GM23338 (cell line): ENCODE measurements at regions not wholly inside any gene's neighbourhood (a gene's known extent, or its start where the extent isn't known, plus 50 kb on each side); places are given as distances from the start of the nearest gene placed in this dataset.
"Not testable (repeated sequence)": the region's sequence is repeated elsewhere in the genome, so short reads cannot be mapped to it uniquely, and the experiment has no call there.

Source experiments
- ATAC-seq: fragments of 200-7000 bp; cut with Tn5 transposase; 3 replicates; pipeline ENCODE4 v1.9.1; 2020
- DNase-seq: peaks from one replicate; pipeline ENCODE4 v3.0.0-alpha.2; 2015; ENCODE audit warnings: low spot score
- H2AFZ ChIP-seq: fragments of 200-600 bp; sonication (generic); 2 replicates; pipeline ENCODE4 v1.8.0; 2016; ENCODE audit warnings: antibody characterized with exemption, mild to moderate bottlenecking, moderate library complexity
- H3F3A ChIP-seq: fragments of 200-600 bp; sonication (generic); replicated peaks from 2 replicates; pipeline ENCODE4 v1.8.0; 2017; ENCODE audit warnings: antibody characterized with exemption, mixed run types, low read depth
- H3K27ac ChIP-seq: fragments of 200-600 bp; sonication (generic); 2 replicates; pipeline ENCODE4 v1.6.1; 2016; ENCODE audit warnings: low read depth
- H3K27me3 ChIP-seq: fragments of 200-600 bp; sonication (generic); 2 replicates; pipeline ENCODE4 v1.8.0; 2016; ENCODE audit warnings: mild to moderate bottlenecking, mixed run types, moderate library complexity; ENCODE audit not compliant: insufficient read depth
- H3K36me3 ChIP-seq: fragments of 200-600 bp; sonication (generic); 2 replicates; pipeline ENCODE4 v1.8.0; 2016; ENCODE audit warnings: mild to moderate bottlenecking; ENCODE audit not compliant: insufficient read depth
- H3K4me1 ChIP-seq: fragments of 200-600 bp; sonication (generic); 2 replicates; pipeline ENCODE4 v1.8.0; 2016; ENCODE audit warnings: mild to moderate bottlenecking, moderate library complexity; ENCODE audit not compliant: insufficient read depth
- H3K4me2 ChIP-seq: fragments of 200-600 bp; sonication (generic); 2 replicates; pipeline ENCODE4 v1.7.1; 2017; ENCODE audit warnings: mixed run types
- H3K4me3 ChIP-seq: fragments of 200-600 bp; sonication (generic); 2 replicates; pipeline ENCODE4 v1.6.1; 2016; ENCODE audit warnings: mixed run types
- H3K79me2 ChIP-seq: fragments of 200-600 bp; sonication (generic); replicated peaks from 2 replicates; pipeline ENCODE4 v1.8.0; 2017; ENCODE audit warnings: mild to moderate bottlenecking; ENCODE audit not compliant: insufficient read depth
- H3K9me2 ChIP-seq: fragments of 200-600 bp; sonication (generic); 2 replicates; pipeline ENCODE4 v1.8.0; 2017; ENCODE audit not compliant: insufficient read depth
- H4K20me1 ChIP-seq: fragments of 200-600 bp; sonication (generic); replicated peaks from 2 replicates; pipeline ENCODE4 v1.8.0; 2017; ENCODE audit warnings: mild to moderate bottlenecking; ENCODE audit not compliant: insufficient read depth
- H3K27ac Mint-ChIP-seq: 2 replicates; pipeline ENCODE4 v1.8.0; 2020; ENCODE audit warnings: inconsistent platforms, mild to moderate bottlenecking, moderate library complexity, mixed read lengths
- H3K27me3 Mint-ChIP-seq: 3 replicates; pipeline ENCODE4 v1.8.0; 2022; ENCODE audit warnings: low read depth, mild to moderate bottlenecking, moderate library complexity, mixed read lengths, inconsistent platforms; ENCODE audit not compliant: insufficient read depth, poor library complexity
- H3K36me3 Mint-ChIP-seq: 3 replicates; pipeline ENCODE4 v1.8.0; 2021; ENCODE audit warnings: low read depth, mild to moderate bottlenecking, inconsistent platforms, moderate library complexity, mixed read lengths
- H3K4me1 Mint-ChIP-seq: 3 replicates; pipeline ENCODE4 v1.8.0; 2020; ENCODE audit warnings: mild to moderate bottlenecking, inconsistent platforms, mixed read lengths
- H3K4me3 Mint-ChIP-seq: 3 replicates; pipeline ENCODE4 v1.8.0; 2021; ENCODE audit warnings: moderate library complexity, mild to moderate bottlenecking, inconsistent platforms, mixed read lengths
- H3K9me3 Mint-ChIP-seq: 3 replicates; pipeline ENCODE4 v1.8.0; 2020; ENCODE audit warnings: moderate library complexity, mild to moderate bottlenecking, inconsistent platforms, mixed read lengths
- CTCF ChIP-seq, 2 experiments: fragments of 200-600 bp in 1 of 2; sonication (generic) in 1 of 2; conservative IDR thresholded peaks; 2 replicates each; pipeline versions ENCODE4 v1.5.1 to v1.6.1; 2016 to 2017; ENCODE audit warnings: antibody characterized with exemption in 2 of 2, low read depth in 2 of 2, mild to moderate bottlenecking in 2 of 2, moderate library complexity in 1 of 2
- JUNB ChIP-seq: IDR thresholded peaks from one replicate; pipeline ENCODE4 v1.6.1; 2016; ENCODE audit warnings: antibody characterized with exemption; ENCODE audit not compliant: unreplicated experiment
- POLR2AphosphoS5 ChIP-seq: IDR thresholded peaks from 2 replicates; pipeline ENCODE4 v1.6.1; 2016; ENCODE audit warnings: antibody characterized with exemption, low read depth
- REST ChIP-seq: IDR thresholded peaks from one replicate; pipeline ENCODE4 v1.6.1; 2018; ENCODE audit warnings: antibody characterized with exemption; ENCODE audit not compliant: unreplicated experiment
- ZNF331 ChIP-seq: fragments of 250-450 bp; sonication (Bioruptor Pico); IDR thresholded peaks from 2 replicates; pipeline ENCODE4 v1.5.0; 2020; ENCODE audit warnings: low read depth, mild to moderate bottlenecking, moderate library complexity

- TF ChIP-seq JUNB, result no peak
These were observed 168.8 kb downstream of the CDCA7 start (continued) for GRCh38 chr2:173523497-173523896.

GRCh38 chr2:173524256-173524955, 169.7 kb downstream of the CDCA7 start:
- no peaks in the 10 kb centered on the region; the same call in 1 of the 2 replicates for H3K9me2 ChIP-seq
- Mint-ChIP-seq H3K4me1 (no peaks in the 10 kb centered on the region), H3K27me3 (no peaks in the 10 kb centered on the region), H3K9me3 (no peaks in the 10 kb centered on the region), H3K27ac (no peak overlapping the region), H3K4me3 (no peak overlapping the region), H3K36me3 (no peaks in the 10 kb centered on the region)
- no peaks in the 10 kb centered on the region for H3K27me3 ChIP-seq
- no peak overlapping the region for H3K4me2 ChIP-seq
- 0 out of 2 replicates have a peak overlapping the region, but pooled peaks have one; percentile 12 for H2AFZ ChIP-seq
- no peaks in the 10 kb centered on the region for H3K36me3 ChIP-seq
- H3K27ac ChIP-seq, result no peak overlapping the region
- no peak overlapping the region for H3K4me3 ChIP-seq
- H4K20me1 ChIP-seq, result no peaks in the 10 kb centered on the region
- no peaks in the 10 kb centered on the region for H3K4me1 ChIP-seq
- no peak for DNase-seq
- no peaks in the 10 kb centered on the region for H3K79me2 ChIP-seq
- TF ChIP-seq POLR2AphosphoS5 (no peak), REST (no peak), ZNF331 (no peak), CTCF (conservative IDR thresholded peaks at IDR 0.05; ENCODE audit: low read depth in 2 of 2) (no peak)
- H3F3A ChIP-seq, result no peaks in the 10 kb centered on the region
- no peak for ATAC-seq

GRCh38 chr2:173532732-173533531, 178.3 kb downstream of the CDCA7 start:
- H3K4me3 ChIP-seq, result peak overlapping the region; percentile 46
- not testable (repeated sequence) for H3K27me3 Mint-ChIP-seq, H3F3A ChIP-seq, H3K27me3 ChIP-seq, H3K9me2 ChIP-seq, H3K4me1 ChIP-seq, H4K20me1 ChIP-seq, H3K36me3 ChIP-seq, H3K4me1 Mint-ChIP-seq, ATAC-seq, H3K27ac ChIP-seq
- H3K4me3 Mint-ChIP-seq, result peak overlapping the region; percentile 69
- H3K9me3 Mint-ChIP-seq, result peaks cover 32% of the 10 kb centered on the region
- peak overlapping the region; percentile 38 for H2AFZ ChIP-seq
- H3K79me2 ChIP-seq, result peaks cover 33% of the 10 kb centered on the region
- H3K27ac Mint-ChIP-seq, result peak overlapping the region; percentile 91; the same call in 1 of the 2 replicates
- H3K4me2 ChIP-seq, result peak overlapping the region; percentile 66
- peak; percentile 22 for DNase-seq
- H3K36me3 Mint-ChIP-seq, result peaks cover 23% of the 10 kb centered on the region
- TF ChIP-seq POLR2AphosphoS5, result 0 out of 2 replicates have a peak, but pooled peaks have one; percentile 10
